ENCODE measurements at regions not wholly inside any gene's neighbourhood (a gene's known extent, or its start where the extent isn't known, plus 50 kb on each side); places are given as distances from the start of the nearest gene placed in this dataset.

GRCh38 chr3:193757457-193757856 is 164.4 kb downstream of the OPA1 start:
- TF ChIP-seq, protein P1, sequence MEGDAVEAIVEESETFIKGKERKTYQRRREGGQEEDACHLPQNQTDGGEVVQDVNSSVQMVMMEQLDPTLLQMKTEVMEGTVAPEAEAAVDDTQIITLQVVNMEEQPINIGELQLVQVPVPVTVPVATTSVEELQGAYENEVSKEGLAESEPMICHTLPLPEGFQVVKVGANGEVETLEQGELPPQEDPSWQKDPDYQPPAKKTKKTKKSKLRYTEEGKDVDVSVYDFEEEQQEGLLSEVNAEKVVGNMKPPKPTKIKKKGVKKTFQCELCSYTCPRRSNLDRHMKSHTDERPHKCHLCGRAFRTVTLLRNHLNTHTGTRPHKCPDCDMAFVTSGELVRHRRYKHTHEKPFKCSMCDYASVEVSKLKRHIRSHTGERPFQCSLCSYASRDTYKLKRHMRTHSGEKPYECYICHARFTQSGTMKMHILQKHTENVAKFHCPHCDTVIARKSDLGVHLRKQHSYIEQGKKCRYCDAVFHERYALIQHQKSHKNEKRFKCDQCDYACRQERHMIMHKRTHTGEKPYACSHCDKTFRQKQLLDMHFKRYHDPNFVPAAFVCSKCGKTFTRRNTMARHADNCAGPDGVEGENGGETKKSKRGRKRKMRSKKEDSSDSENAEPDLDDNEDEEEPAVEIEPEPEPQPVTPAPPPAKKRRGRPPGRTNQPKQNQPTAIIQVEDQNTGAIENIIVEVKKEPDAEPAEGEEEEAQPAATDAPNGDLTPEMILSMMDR (IDR thresholded peaks at IDR 0.05): no peak
- no peak for TF ChIP-seq POLR2A (IDR thresholded peaks at IDR 0.05)

Data from suprapubic skin (tissue), 3 donors.